Osteoblast (primary cell): ENCODE measurements at regions not wholly inside any gene's neighbourhood (a gene's known extent, or its start where the extent isn't known, plus 50 kb on each side); places are given as distances from the start of the nearest gene placed in this dataset.

Experiments
- DNase-seq: peaks from one replicate; pipeline ENCODE4 v3.0.0; 2011; ENCODE audit warnings: low spot score, mixed read lengths; ENCODE audit not compliant: insufficient read length; ENCODE audit errors: missing footprints
- H2AFZ ChIP-seq: 2 replicates; pipeline ENCODE4 v1.6.0; 2011; ENCODE audit warnings: mild to moderate bottlenecking, low read length
- H3K27ac ChIP-seq: 2 replicates; pipeline ENCODE4 v1.5.1; 2011; ENCODE audit warnings: mild to moderate bottlenecking, low read depth, low read length, moderate library complexity
- H3K27me3 ChIP-seq: 2 replicates; pipeline ENCODE4 v1.6.0; 2012; ENCODE audit warnings: mild to moderate bottlenecking, control low read depth, inconsistent platforms, low read length, moderate library complexity; ENCODE audit not compliant: insufficient read depth
- H3K36me3 ChIP-seq: 2 replicates; pipeline ENCODE4 v1.5.1; 2011; ENCODE audit warnings: mild to moderate bottlenecking, low read length, control low read depth, moderate library complexity; ENCODE audit not compliant: insufficient read depth
- H3K4me1 ChIP-seq: 2 replicates; pipeline ENCODE4 v1.5.1; 2011; ENCODE audit warnings: mild to moderate bottlenecking, low read length, control low read depth, moderate library complexity; ENCODE audit not compliant: insufficient read depth
- H3K4me2 ChIP-seq: 2 replicates; pipeline ENCODE4 v1.6.0; 2011; ENCODE audit warnings: mild to moderate bottlenecking, low read length; ENCODE audit not compliant: insufficient read depth
- H3K4me3 ChIP-seq: fragments of 200-600 bp; sonication (generic); 3 replicates; pipeline ENCODE4 v1.5.1; 2012; ENCODE audit warnings: mild to moderate bottlenecking, low read length, inconsistent platforms; ENCODE audit not compliant: insufficient read depth
- H3K79me2 ChIP-seq: 2 replicates; pipeline ENCODE4 v1.6.0; 2012; ENCODE audit warnings: mild to moderate bottlenecking, low read length, control low read depth, inconsistent platforms; ENCODE audit not compliant: insufficient read depth
- H3K9me3 ChIP-seq: 2 replicates; pipeline ENCODE4 v1.5.1; 2011; ENCODE audit warnings: low read depth, low read length, control low read depth
- H4K20me1 ChIP-seq: 2 replicates; pipeline ENCODE4 v1.6.0; 2012; ENCODE audit warnings: mild to moderate bottlenecking, low read length, control low read depth; ENCODE audit not compliant: insufficient read depth
- TF ChIP-seq, protein P1 (sequence below): IDR thresholded peaks from 2 replicates; pipeline ENCODE4 v1.5.1; 2011; ENCODE audit warnings: mild to moderate bottlenecking, low read depth, low read length, moderate library complexity; ENCODE audit errors: extremely low read depth

DNA sequence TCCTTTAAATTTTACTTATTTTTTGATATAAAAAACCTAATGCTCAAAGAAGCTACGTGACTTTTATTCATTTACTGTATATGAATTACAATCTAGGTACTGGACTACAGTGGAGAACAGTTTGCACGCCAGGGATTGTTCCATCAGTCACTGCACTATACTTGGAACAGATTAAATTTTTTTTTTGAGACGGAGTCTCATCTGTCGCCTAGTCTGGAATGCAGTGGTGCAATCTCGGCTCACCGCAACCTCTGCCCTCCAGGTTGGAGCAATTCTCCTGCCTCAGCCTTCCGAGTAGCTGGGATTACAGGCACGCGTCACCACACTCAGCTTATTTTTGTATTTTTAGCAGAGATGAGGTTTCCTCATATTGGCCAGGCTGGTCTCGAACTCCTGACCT, 330.0 kb upstream of the SLC14A2 start:
- Histone ChIP-seq H3K36me3 (no peaks in the 10 kb centered on the region), H3K4me2 (no peak overlapping the region), H3K27me3 (no peaks in the 10 kb centered on the region), H3K4me1 (peaks cover 8% of the 10 kb centered on the region), H3K9me3 (no peaks in the 10 kb centered on the region), H3K79me2 (no peaks in the 10 kb centered on the region), H3K4me3 (no peak overlapping the region), H2AFZ (no peak overlapping the region), H3K27ac (no peak overlapping the region), H4K20me1 (no peaks in the 10 kb centered on the region)
- TF ChIP-seq, protein P1, sequence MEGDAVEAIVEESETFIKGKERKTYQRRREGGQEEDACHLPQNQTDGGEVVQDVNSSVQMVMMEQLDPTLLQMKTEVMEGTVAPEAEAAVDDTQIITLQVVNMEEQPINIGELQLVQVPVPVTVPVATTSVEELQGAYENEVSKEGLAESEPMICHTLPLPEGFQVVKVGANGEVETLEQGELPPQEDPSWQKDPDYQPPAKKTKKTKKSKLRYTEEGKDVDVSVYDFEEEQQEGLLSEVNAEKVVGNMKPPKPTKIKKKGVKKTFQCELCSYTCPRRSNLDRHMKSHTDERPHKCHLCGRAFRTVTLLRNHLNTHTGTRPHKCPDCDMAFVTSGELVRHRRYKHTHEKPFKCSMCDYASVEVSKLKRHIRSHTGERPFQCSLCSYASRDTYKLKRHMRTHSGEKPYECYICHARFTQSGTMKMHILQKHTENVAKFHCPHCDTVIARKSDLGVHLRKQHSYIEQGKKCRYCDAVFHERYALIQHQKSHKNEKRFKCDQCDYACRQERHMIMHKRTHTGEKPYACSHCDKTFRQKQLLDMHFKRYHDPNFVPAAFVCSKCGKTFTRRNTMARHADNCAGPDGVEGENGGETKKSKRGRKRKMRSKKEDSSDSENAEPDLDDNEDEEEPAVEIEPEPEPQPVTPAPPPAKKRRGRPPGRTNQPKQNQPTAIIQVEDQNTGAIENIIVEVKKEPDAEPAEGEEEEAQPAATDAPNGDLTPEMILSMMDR = no peak
- DNase-seq = no peak

DNA sequence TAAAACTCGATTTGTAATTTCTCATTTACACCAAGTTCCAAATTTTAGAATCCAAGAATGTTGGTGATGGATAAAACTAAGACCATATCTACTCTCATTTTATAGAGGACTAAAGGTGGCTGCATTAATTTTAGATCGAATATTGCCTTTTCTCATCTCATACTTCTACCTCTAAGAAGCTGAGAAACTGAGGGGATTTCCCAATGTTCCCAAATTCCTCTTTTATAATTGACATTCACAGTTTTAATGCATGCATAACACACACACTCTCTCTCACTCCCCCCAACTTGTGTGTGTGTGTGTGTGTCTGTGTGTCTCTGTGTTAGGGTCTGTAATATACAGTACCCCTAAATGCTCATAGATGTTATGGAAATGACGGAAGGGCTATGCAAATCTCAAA, 328.8 kb upstream of the SLC14A2 start:
- H3K4me1 ChIP-seq = peaks cover 18% of the 10 kb centered on the region
- no peak overlapping the region for H3K27ac ChIP-seq
- H4K20me1 ChIP-seq = no peaks in the 10 kb centered on the region
- no peaks in the 10 kb centered on the region for H3K79me2 ChIP-seq
- no peak overlapping the region for H3K4me3 ChIP-seq
- H3K27me3 ChIP-seq = no peaks in the 10 kb centered on the region
- no peaks in the 10 kb centered on the region for H3K36me3 ChIP-seq
- no peak overlapping the region for H3K4me2 ChIP-seq
- no peak for DNase-seq
- H2AFZ ChIP-seq = no peak overlapping the region
- H3K9me3 ChIP-seq = no peaks in the 10 kb centered on the region
- TF ChIP-seq, protein P1 = no peak

DNA sequence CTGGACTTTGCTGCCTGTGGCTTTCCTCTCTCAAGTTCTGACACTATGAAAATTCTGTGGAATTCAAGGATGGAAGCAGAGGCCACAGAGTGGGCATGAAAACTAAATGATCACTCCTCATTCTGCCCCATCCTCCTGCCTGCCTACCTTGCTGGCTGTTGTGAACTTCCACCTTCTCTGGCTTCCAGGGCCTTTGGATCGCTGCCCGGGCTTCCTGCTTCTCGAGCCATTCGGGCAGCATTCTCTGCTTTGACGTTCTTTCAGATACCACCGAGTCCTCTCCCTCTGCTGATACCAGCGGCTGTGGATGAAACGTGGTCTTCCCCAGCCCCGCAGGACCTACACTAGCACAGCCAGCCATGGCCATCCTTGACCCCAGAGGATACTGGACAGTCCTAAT, 327.7 kb upstream of the SLC14A2 start:
- TF ChIP-seq, protein P1 = no peak
- Histone ChIP-seq H3K27ac (no peak overlapping the region), H3K79me2 (no peaks in the 10 kb centered on the region), H2AFZ (no peak overlapping the region), H4K20me1 (no peaks in the 10 kb centered on the region), H3K36me3 (no peaks in the 10 kb centered on the region), H3K27me3 (no peaks in the 10 kb centered on the region), H3K9me3 (no peaks in the 10 kb centered on the region), H3K4me3 (no peak overlapping the region), H3K4me1 (peaks cover 23% of the 10 kb centered on the region), H3K4me2 (no peak overlapping the region)
- DNase-seq = no peak

DNA sequence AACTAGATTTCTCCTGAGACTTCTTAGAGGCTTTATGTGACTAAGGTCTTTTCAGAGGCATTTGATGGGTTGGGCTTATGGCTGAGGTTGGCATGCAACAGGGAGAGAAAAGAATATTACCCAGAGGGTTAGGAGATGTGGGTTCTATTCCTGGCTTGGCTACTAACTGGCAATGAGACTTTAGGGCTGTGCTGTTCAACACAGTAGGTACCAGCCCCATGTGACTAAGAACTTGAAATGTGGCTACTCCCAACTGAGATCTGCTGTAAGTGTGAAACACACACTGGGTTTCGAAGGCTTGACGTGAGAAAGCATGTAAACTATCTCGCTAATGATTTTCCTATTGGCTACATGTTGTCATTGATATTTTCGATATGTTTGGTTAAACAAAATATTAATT, 324.9 kb upstream of the SLC14A2 start:
- H3K9me3 ChIP-seq = no peaks in the 10 kb centered on the region
- no peak overlapping the region for H3K4me2 ChIP-seq
- no peaks in the 10 kb centered on the region for H3K79me2 ChIP-seq
- no peaks in the 10 kb centered on the region for H3K27me3 ChIP-seq
- no peak overlapping the region for H3K27ac ChIP-seq
- H3K36me3 ChIP-seq = no peaks in the 10 kb centered on the region
- no peak overlapping the region for H2AFZ ChIP-seq
- H3K4me1 ChIP-seq = peaks cover 26% of the 10 kb centered on the region
- no peak overlapping the region for H3K4me3 ChIP-seq
- no peaks in the 10 kb centered on the region for H4K20me1 ChIP-seq
- no peak for DNase-seq
- TF ChIP-seq, protein P1 = no peak
